ENCODE measurements at regions not wholly inside any gene's neighbourhood (a gene's known extent, or its start where the extent isn't known, plus 50 kb on each side); places are given as distances from the start of the nearest gene placed in this dataset.

GRCh38 chr11:116202922-116203321 lies 569.9 kb downstream of the BUD13 start:
- Histone ChIP-seq H3K36me3 (replicated peaks in 1 of 2; ENCODE audit: control insufficient read depth in 1 of 2, insufficient read depth in 2 of 2, low read length in 2 of 2) (no peaks in the 10 kb centered on the region), H4K20me1 (ENCODE audit: insufficient read depth, low read length) (no peaks in the 10 kb centered on the region), H3K9me3 (replicated peaks in 1 of 2; ENCODE audit: control insufficient read depth in 1 of 2, insufficient read depth in 1 of 2, low read length in 2 of 2) (no peaks in the 10 kb centered on the region), H3K79me2 (ENCODE audit: insufficient read depth, low read length) (no peaks in the 10 kb centered on the region), H2AFZ (ENCODE audit: insufficient read depth, low read depth, low read length, poor library complexity, severe bottlenecking) (no peak overlapping the region), H3K4me3 (replicated peaks in 1 of 3; ENCODE audit: low read depth in 2 of 3, low read length in 3 of 3) (no peak overlapping the region), H3K4me1 (ENCODE audit: control insufficient read depth in 1 of 2, insufficient read depth in 2 of 2, low read length in 2 of 2) (no peaks in the 10 kb centered on the region), H3K9ac (ENCODE audit: insufficient read depth, low read length, poor library complexity, severe bottlenecking) (no peak overlapping the region), H3K27me3 (ENCODE audit: control insufficient read depth in 2 of 2, insufficient read depth in 2 of 2, low read length in 2 of 2) (no peaks in the 10 kb centered on the region), H3K27ac (ENCODE audit: low read depth in 1 of 2, low read length in 2 of 2) (no peak overlapping the region), H3K4me2 (replicated peaks; ENCODE audit: extremely low read depth, low read length, poor library complexity, severe bottlenecking) (no peak overlapping the region)
- H3K27ac Mint-ChIP-seq = no peak overlapping the region
- peaks cover 4 to 10% (median 4%) of the 10 kb centered on the region in 3 donors for H3K27me3 Mint-ChIP-seq (ENCODE audit: low read depth in 3 of 3)
- no peaks in the 10 kb centered on the region for H3K36me3 Mint-ChIP-seq
- H3K4me1 Mint-ChIP-seq = no peaks in the 10 kb centered on the region
- WGBS (ENCODE audit: insufficient coverage) = 67% methylated on average over 1 of the region's 2 CpGs
- no peak overlapping the region for H3K4me3 Mint-ChIP-seq
- intact Hi-C loops (cut with micrococcal nuclease) = no loop called here
- H3K9me3 Mint-ChIP-seq = no peaks in the 10 kb centered on the region
- TF ChIP-seq CTCF (IDR thresholded peaks at IDR 0.05) = no peak
- no peak for DNase-seq

GRCh38 chr11:116200564-116200963 lies 572.2 kb downstream of the BUD13 start:
- no peaks in the 10 kb centered on the region for H4K20me1 ChIP-seq (ENCODE audit: insufficient read depth, low read length)
- WGBS (ENCODE audit: insufficient coverage) = no CpG with 5 or more reads among the region's 8 CpGs
- H3K4me1 ChIP-seq (ENCODE audit: control insufficient read depth in 1 of 2, insufficient read depth in 2 of 2, low read length in 2 of 2) = no peaks in the 10 kb centered on the region
- H3K27me3 Mint-ChIP-seq (ENCODE audit: low read depth in 3 of 3) = peaks cover 5 to 14% (median 12%) of the 10 kb centered on the region in 3 donors
- no peak overlapping the region for H3K27ac ChIP-seq (ENCODE audit: low read depth in 1 of 2, low read length in 2 of 2)
- H3K36me3 ChIP-seq (replicated peaks in 1 of 2; ENCODE audit: control insufficient read depth in 1 of 2, insufficient read depth in 2 of 2, low read length in 2 of 2) = no peaks in the 10 kb centered on the region
- H3K9me3 Mint-ChIP-seq = peaks cover 0 to 1% (median 0%) of the 10 kb centered on the region in 7 donors
- no peak for DNase-seq
- H3K9ac ChIP-seq (ENCODE audit: insufficient read depth, low read length, poor library complexity, severe bottlenecking) = no peak overlapping the region
- H3K27ac Mint-ChIP-seq = no peak overlapping the region
- no peak overlapping the region for H3K4me3 ChIP-seq (replicated peaks in 1 of 3; ENCODE audit: low read depth in 2 of 3, low read length in 3 of 3)
- no peaks in the 10 kb centered on the region for H3K9me3 ChIP-seq (replicated peaks in 1 of 2; ENCODE audit: control insufficient read depth in 1 of 2, insufficient read depth in 1 of 2, low read length in 2 of 2)
- no peak overlapping the region for H3K4me3 Mint-ChIP-seq
- H3K36me3 Mint-ChIP-seq = no peaks in the 10 kb centered on the region
- no peaks in the 10 kb centered on the region for H3K79me2 ChIP-seq (ENCODE audit: insufficient read depth, low read length)
- H2AFZ ChIP-seq (ENCODE audit: insufficient read depth, low read depth, low read length, poor library complexity, severe bottlenecking) = no peak overlapping the region
- no peak for TF ChIP-seq CTCF (IDR thresholded peaks at IDR 0.05)
- no peaks in the 10 kb centered on the region for H3K4me1 Mint-ChIP-seq
- intact Hi-C loops (cut with micrococcal nuclease) = no loop called here
- H3K4me2 ChIP-seq (replicated peaks; ENCODE audit: extremely low read depth, low read length, poor library complexity, severe bottlenecking) = no peak overlapping the region
- H3K27me3 ChIP-seq (ENCODE audit: control insufficient read depth in 2 of 2, insufficient read depth in 2 of 2, low read length in 2 of 2) = no peaks in the 10 kb centered on the region

Measured in CD14-positive monocyte (primary cell).